ENCODE measurements at regions not wholly inside any gene's neighbourhood (a gene's known extent, or its start where the extent isn't known, plus 50 kb on each side); places are given as distances from the start of the nearest gene placed in this dataset.

DNA sequence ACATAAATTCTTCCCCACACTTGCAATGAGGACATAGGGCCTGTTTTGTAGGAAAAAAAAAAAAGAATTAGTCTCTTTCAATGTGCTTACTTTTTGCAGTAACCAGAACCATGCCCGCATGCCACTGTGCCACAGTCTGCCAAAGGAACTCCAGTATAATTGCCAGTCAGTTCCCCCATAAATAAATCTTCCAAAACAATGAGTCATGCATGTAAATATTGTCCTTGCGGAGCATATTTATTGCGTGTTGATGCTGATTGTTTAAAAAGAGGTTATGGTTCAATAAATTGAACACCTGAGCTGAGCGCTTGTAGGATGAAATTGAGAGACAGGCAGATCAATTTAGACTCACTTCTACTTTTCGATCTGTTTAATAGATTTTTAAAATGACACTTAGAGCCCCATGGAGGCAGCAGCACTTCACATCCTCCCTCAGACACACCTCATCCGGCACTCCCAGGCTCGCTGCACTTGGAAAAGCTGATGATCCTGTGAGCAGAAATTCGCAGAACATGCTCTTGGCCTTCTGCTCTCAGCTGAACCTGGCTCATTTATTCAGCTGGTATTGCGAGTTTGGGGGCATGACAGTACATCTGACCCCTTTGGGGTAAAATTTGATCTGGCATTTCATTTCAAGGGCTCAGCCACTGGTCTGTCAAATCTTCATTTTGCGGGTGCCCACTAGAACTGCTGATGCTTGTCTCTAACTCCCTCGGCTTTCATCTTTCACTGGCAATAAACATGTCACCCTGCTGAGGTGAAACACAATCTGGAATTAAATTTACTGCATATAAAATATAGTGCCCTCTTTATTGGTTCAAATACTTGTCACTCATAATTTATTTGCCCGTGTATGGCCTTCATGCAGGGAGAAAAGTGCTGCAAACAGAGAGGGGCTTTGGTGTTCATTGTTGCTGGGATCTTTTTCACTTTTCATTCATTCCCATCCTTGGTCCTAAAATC lies 371.1 kb upstream of the POU3F2 start:
- H3K36me3 Mint-ChIP-seq (ENCODE audit: low read depth): no peaks in the 10 kb centered on the region
- ATAC-seq (no peak), DNase-seq (no peak)
- H3K4me1 Mint-ChIP-seq: no peaks in the 10 kb centered on the region
- H3K27ac Mint-ChIP-seq: no peak overlapping the region
- H3K27me3 Mint-ChIP-seq: no peaks in the 10 kb centered on the region
- CTCF ChIA-PET: no interaction called here
- H3K9me3 Mint-ChIP-seq (ENCODE audit: low read depth): no peaks in the 10 kb centered on the region
- POLR2A ChIA-PET: no interaction called here
- intact Hi-C loops (cut with DNase I, micrococcal nuclease): no loop called here
- no peak overlapping the region for H3K4me3 Mint-ChIP-seq

DNA sequence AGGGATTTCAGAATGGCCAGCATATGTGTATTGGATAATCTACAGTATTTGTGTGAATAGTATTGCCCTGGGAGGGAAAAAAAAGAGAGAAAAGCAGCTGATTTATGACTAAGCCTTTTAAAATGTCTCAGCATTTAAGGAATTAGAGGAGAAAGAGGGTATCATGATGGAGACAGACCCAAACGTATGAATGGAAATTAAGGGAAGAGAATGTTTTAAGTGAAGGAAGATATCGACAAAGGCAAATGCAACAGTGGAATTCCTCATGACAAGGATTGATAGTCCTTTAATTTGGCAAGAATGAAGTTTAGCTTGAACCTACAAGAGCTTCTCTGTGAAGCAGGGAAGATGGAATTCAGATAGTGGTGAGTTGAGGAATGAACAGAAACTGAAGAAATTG lies 367.3 kb upstream of the POU3F2 start:
- Mint-ChIP-seq H3K27ac (no peak overlapping the region), H3K4me3 (no peak overlapping the region), H3K4me1 (no peaks in the 10 kb centered on the region), H3K9me3 (ENCODE audit: low read depth) (peaks cover 5% of the 10 kb centered on the region), H3K27me3 (no peaks in the 10 kb centered on the region), H3K36me3 (ENCODE audit: low read depth) (no peaks in the 10 kb centered on the region)
- intact Hi-C loops (cut with DNase I, micrococcal nuclease): no loop called here
- DNase-seq: no peak
- ChIA-PET CTCF (no interaction called here), POLR2A (no interaction called here)
- no peak for ATAC-seq

DNA sequence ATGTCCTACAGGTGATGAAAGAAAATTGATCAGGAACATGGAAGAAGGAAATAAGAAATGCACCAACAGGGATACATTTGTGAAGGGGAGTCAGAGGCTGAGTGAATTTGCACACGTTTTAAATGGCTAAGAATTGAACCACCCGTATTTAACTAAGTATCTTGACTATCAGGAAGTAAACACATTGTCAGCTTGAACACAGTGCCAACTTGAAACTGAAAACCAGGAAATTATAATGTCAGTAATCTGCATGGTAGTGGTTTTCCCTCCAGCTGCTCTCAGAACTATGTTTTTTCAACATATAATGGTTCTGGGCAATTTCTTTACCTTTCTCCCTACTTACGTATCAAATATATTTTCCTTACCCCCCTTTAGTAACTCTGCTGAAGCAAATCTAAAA lies 366.5 kb upstream of the POU3F2 start:
- CTCF ChIA-PET: no interaction called here
- no peaks in the 10 kb centered on the region for H3K36me3 Mint-ChIP-seq (ENCODE audit: low read depth)
- no peak for ATAC-seq
- intact Hi-C loops (cut with DNase I, micrococcal nuclease): no loop called here
- H3K9me3 Mint-ChIP-seq (ENCODE audit: low read depth): peaks cover 5% of the 10 kb centered on the region
- no peak overlapping the region for H3K4me3 Mint-ChIP-seq
- POLR2A ChIA-PET: no interaction called here
- DNase-seq: no peak
- H3K4me1 Mint-ChIP-seq: no peaks in the 10 kb centered on the region
- H3K27me3 Mint-ChIP-seq: peaks cover 2% of the 10 kb centered on the region
- H3K27ac Mint-ChIP-seq: no peak overlapping the region

DNA sequence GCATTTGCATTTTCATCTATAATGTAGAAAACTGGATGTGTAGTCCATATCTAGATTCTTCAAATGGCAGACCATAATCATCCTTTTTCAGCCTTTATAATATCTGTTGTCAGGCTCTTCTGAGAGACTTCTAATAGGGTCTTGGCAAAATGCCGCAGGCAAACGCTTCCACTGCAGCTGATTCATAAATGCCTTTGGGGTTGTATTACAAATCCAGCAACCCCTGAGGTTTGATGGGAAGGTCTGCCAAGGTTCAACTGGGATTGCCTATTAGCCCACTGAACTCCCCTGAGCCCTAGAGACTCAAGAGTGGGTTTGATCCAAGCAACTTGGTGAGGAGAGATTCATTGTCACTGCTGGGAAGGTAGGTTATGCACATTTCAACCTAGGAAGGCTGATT lies 365.2 kb upstream of the POU3F2 start:
- no peak overlapping the region for H3K27ac Mint-ChIP-seq
- ChIA-PET CTCF (interaction anchor here (0.5 kb wide), 1 partner anchor 339 kb away, joined by 3 read pairs; no protein-coding TSS in a partner anchor), POLR2A (no interaction called here)
- no peaks in the 10 kb centered on the region for H3K36me3 Mint-ChIP-seq (ENCODE audit: low read depth)
- ATAC-seq (no peak), DNase-seq (no peak)
- peaks cover 2% of the 10 kb centered on the region for H3K27me3 Mint-ChIP-seq
- no peak overlapping the region for H3K4me3 Mint-ChIP-seq
- peaks cover 5% of the 10 kb centered on the region for H3K9me3 Mint-ChIP-seq (ENCODE audit: low read depth)
- H3K4me1 Mint-ChIP-seq: no peaks in the 10 kb centered on the region
- intact Hi-C loops (cut with DNase I, micrococcal nuclease): no loop called here

DNA sequence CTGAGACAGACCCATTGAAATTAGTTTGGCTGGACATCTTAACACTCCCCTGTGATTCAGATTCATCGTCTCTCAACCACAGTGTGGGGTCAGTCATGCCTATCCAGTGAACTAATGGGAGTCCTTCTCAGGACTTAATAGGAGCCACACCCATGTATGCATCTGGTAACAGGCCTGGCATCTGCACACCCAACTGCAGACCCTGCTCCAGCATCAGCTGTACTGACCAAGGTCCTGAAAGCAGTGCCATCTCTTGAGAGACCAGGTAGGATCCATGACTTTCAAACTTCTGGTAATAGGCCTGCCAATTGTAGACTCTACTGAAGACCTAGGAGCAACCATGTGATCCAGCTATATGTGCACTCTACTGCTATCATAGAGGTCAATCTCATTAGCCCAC lies 363.6 kb upstream of the POU3F2 start:
- Mint-ChIP-seq H3K9me3 (ENCODE audit: low read depth) (peaks cover 5% of the 10 kb centered on the region), H3K27me3 (peaks cover 2% of the 10 kb centered on the region), H3K27ac (no peak overlapping the region), H3K4me3 (no peak overlapping the region), H3K4me1 (no peaks in the 10 kb centered on the region), H3K36me3 (ENCODE audit: low read depth) (no peaks in the 10 kb centered on the region)
- ChIA-PET CTCF (interaction anchor here (1.1 kb wide), 1 partner anchor 26 kb away, joined by 3 read pairs; no protein-coding TSS in a partner anchor), POLR2A (no interaction called here)
- intact Hi-C loops (cut with DNase I, micrococcal nuclease): no loop called here
- ATAC-seq (no peak), DNase-seq (no peak)

DNA sequence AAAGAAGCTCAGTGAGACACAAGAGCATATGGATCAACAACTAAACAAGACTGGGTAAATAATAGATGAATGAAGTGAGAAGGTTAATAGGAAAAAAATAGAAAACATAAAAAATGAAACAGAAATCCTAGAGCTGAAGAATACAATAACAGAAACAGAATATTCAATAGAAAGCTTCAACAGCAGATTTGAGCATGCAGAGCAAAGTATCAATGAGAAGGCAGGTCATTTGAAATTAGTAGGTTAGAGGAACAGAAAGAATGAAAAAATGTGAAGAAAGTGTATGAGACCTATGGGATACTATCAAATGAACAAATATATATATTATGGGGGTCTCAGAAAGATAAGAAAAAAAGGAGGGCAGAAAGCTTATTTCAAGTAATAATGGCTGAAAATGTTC lies 362.9 kb upstream of the POU3F2 start:
- intact Hi-C loops (cut with DNase I, micrococcal nuclease): no loop called here
- Mint-ChIP-seq H3K27ac (no peak overlapping the region), H3K4me1 (no peaks in the 10 kb centered on the region), H3K36me3 (ENCODE audit: low read depth) (no peaks in the 10 kb centered on the region), H3K9me3 (ENCODE audit: low read depth) (peaks cover 5% of the 10 kb centered on the region), H3K27me3 (peaks cover 2% of the 10 kb centered on the region), H3K4me3 (no peak overlapping the region)
- no peak for ATAC-seq
- CTCF ChIA-PET: no interaction called here
- DNase-seq: no peak
- POLR2A ChIA-PET: no interaction called here

DNA sequence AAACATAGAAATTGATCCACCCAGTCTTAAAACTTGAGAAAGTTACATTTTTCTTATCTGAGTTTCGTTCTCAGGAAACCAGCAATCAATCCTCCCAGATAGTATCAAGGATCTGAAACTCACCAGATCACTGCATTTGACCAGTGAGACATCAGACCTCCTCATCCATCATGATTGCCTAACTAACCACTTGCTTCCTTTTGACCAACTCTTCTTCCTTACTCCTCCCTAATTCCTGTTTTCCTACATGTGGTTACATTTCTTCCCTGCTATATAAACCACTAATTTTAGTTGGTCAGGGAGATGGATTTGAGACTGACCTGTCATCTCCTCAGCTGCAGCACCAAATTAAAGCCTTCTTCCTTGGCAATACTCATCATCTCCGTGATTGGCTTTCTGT lies 357.1 kb upstream of the POU3F2 start:
- intact Hi-C loops (cut with DNase I, micrococcal nuclease): no loop called here
- no peaks in the 10 kb centered on the region for H3K36me3 Mint-ChIP-seq (ENCODE audit: low read depth)
- POLR2A ChIA-PET: no interaction called here

DNA sequence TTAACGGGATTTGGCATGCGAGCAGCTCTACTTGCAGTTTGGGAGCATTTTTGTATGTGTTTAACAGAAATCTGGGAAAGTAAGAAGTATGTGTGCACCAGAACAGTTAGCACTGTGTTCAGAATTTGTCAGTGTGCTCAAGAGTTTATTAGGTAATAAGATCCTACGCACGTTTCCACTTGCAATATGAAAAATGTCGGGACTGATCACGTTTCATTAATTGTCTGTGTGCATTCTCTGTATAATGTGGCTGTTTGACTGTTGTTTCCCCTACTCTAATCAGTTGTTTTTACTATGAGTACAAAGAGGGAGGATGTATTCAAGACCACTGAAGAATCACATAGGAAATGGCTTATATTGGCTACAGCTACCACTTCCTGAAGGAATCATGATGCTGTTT lies 349.7 kb upstream of the POU3F2 start:
- H3K36me3 Mint-ChIP-seq (ENCODE audit: low read depth): no peaks in the 10 kb centered on the region
- no peaks in the 10 kb centered on the region for H3K4me1 Mint-ChIP-seq
- no peaks in the 10 kb centered on the region for H3K27me3 Mint-ChIP-seq
- H3K9me3 Mint-ChIP-seq (ENCODE audit: low read depth): peaks cover 9% of the 10 kb centered on the region
- ChIA-PET POLR2A (no interaction called here), CTCF (no interaction called here)
- ATAC-seq: no peak
- no peak for DNase-seq
- intact Hi-C loops (cut with DNase I, micrococcal nuclease): no loop called here
- no peak overlapping the region for H3K27ac Mint-ChIP-seq
- H3K4me3 Mint-ChIP-seq: no peak overlapping the region

More for the DNA sequence above, 357.1 kb upstream of the POU3F2 start:
- ATAC-seq (no peak), DNase-seq (no peak)
- CTCF ChIA-PET: no interaction called here
- Mint-ChIP-seq H3K9me3 (ENCODE audit: low read depth) (peaks cover 10% of the 10 kb centered on the region), H3K4me3 (no peak overlapping the region), H3K27ac (no peak overlapping the region), H3K4me1 (no peaks in the 10 kb centered on the region), H3K27me3 (peaks cover 4% of the 10 kb centered on the region)

DNA sequence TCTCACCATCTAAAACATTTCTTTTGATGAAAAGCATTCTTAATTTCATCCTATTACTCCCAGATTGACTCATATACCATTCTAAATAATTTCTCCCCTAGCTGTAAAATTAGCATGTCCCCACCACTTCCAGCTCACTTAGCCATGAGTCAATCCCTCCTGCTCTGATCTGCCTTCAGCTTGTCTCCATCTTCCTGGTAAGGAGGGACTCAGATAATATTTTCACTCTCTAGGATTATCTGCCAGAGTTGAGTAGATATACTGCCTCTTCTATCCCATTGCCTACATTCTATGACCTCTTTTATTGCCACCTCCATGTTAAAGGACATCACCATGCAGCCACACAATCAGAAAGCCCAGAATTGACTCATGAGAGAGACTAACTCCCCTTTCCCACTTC lies 348.8 kb upstream of the POU3F2 start:
- Mint-ChIP-seq H3K36me3 (ENCODE audit: low read depth) (no peaks in the 10 kb centered on the region), H3K4me1 (no peaks in the 10 kb centered on the region), H3K27me3 (no peaks in the 10 kb centered on the region), H3K9me3 (ENCODE audit: low read depth) (no peaks in the 10 kb centered on the region), H3K4me3 (no peak overlapping the region), H3K27ac (no peak overlapping the region)
- ATAC-seq: no peak
- intact Hi-C loops (cut with DNase I, micrococcal nuclease): no loop called here
- DNase-seq: no peak
- ChIA-PET POLR2A (no interaction called here), CTCF (no interaction called here)

DNA sequence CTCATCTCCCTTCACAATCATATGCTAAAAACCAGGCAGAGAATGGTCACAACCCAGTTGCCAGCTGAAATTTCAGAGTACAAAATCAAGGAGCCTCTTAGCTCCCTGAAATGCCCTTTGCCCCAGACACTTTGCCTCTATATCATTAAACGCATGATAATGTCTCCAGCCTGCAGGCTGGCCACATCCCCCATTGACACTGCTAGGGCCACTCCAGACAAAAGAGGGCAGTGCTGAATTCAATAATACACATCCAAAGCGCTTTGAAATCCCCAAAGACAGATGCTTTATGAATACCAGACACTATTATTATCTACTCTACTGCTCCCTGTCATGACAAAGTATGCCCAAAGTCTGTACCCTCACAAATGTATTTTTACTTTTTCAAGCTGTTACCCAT lies 348.3 kb upstream of the POU3F2 start:
- DNase-seq (no peak), ATAC-seq (no peak)
- ChIA-PET CTCF (no interaction called here), POLR2A (interaction anchor here (0.6 kb wide), 1 partner anchor 43 kb away, joined by 4 read pairs; no protein-coding TSS in a partner anchor)
- Mint-ChIP-seq H3K36me3 (ENCODE audit: low read depth) (no peaks in the 10 kb centered on the region), H3K4me3 (no peak overlapping the region), H3K27me3 (no peaks in the 10 kb centered on the region), H3K27ac (no peak overlapping the region), H3K9me3 (ENCODE audit: low read depth) (no peaks in the 10 kb centered on the region), H3K4me1 (no peaks in the 10 kb centered on the region)
- intact Hi-C loops (cut with DNase I, micrococcal nuclease): no loop called here

DNA sequence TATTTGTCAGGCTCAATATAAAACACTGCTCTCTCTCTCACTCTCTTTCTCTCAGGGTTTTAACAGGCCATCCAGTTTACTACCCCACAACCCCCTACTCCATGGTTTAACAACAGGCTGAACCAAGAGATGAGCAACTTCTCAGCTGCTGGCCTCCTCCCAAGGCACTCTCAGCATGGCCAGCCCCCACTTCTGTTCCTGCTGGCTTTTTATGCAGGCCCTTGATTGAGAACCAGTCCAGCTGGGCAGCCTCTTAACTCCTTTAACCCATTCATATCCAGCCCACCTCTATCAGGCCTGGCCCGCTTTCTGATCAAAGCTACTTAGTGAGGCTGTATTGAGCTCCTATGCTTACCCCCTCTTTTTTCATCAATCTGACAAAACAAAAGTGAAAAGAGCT lies 346.8 kb upstream of the POU3F2 start:
- H3K9me3 Mint-ChIP-seq (ENCODE audit: low read depth): no peaks in the 10 kb centered on the region
- no peak for ATAC-seq
- intact Hi-C loops (cut with DNase I, micrococcal nuclease): no loop called here
- no peak for DNase-seq
- ChIA-PET CTCF (no interaction called here), POLR2A (no interaction called here)
- H3K4me3 Mint-ChIP-seq: no peak overlapping the region
- H3K36me3 Mint-ChIP-seq (ENCODE audit: low read depth): no peaks in the 10 kb centered on the region
- no peak overlapping the region for H3K27ac Mint-ChIP-seq
- no peaks in the 10 kb centered on the region for H3K4me1 Mint-ChIP-seq
- no peaks in the 10 kb centered on the region for H3K27me3 Mint-ChIP-seq

DNA sequence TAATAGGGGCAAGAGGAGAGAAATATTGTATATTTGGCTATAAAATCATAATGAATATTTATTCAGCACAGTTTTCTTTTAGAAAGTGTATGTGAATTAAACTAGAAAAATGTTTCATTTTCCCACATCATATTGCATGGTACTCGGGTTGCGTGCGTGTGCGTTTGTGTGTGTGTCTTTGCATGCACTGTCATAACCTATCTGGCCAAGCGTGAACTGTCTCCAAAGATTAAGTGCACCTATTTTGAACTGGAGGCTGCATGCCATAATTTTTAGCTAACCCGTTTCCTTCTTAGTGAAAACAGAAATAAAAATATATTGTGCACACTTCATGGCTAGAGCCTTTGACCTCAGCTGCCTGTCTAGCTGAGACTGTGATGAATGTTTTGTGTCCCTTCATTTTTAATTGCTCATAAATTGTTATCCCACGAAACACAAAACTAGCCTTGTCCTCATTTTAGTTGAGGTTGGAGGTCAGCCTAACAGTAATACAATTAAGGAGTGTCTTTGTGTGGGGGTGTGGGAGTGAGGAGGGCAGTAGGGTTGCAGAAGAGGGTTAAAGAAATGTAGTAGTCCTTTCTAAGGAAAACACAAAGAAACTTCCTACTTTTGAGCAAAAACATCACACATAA lies 336.1 kb upstream of the POU3F2 start:
- POLR2A ChIA-PET: no interaction called here
- CTCF ChIA-PET: no interaction called here
- DNase-seq (no peak), ATAC-seq (no peak)
- intact Hi-C loops (cut with DNase I, micrococcal nuclease): no loop called here
- Mint-ChIP-seq H3K9me3 (ENCODE audit: low read depth) (no peaks in the 10 kb centered on the region), H3K27me3 (no peaks in the 10 kb centered on the region), H3K4me1 (no peaks in the 10 kb centered on the region), H3K36me3 (ENCODE audit: low read depth) (no peaks in the 10 kb centered on the region), H3K27ac (no peak overlapping the region), H3K4me3 (no peak overlapping the region)
